ENCODE measurements at regions not wholly inside any gene's neighbourhood (a gene's known extent, or its start where the extent isn't known, plus 50 kb on each side); places are given as distances from the start of the nearest gene placed in this dataset.

- no peak overlapping the region for H3K4me3 Mint-ChIP-seq (ENCODE audit: unreplicated experiment)
- TF ChIP-seq CTCF (IDR thresholded peaks at IDR 0.05; ENCODE audit: unreplicated experiment): no peak
- H3K27ac Mint-ChIP-seq (ENCODE audit: unreplicated experiment): no peak overlapping the region
- H3K9me3 Mint-ChIP-seq (ENCODE audit: unreplicated experiment): no peaks in the 10 kb centered on the region
- no peaks in the 10 kb centered on the region for H3K27me3 Mint-ChIP-seq (ENCODE audit: unreplicated experiment)
- H3K4me1 Mint-ChIP-seq (ENCODE audit: unreplicated experiment): no peaks in the 10 kb centered on the region
- no peak for DNase-seq (ENCODE audit: low spot score)
- no peaks in the 10 kb centered on the region for H3K36me3 Mint-ChIP-seq (ENCODE audit: low read depth, unreplicated experiment)
These were observed 80.8 kb downstream of the LLPH start for GRCh38 chr12:66049538-66050282.

GRCh38 chr12:66048835-66049537 is 81.6 kb downstream of the LLPH start:
- Mint-ChIP-seq H3K27me3 (ENCODE audit: unreplicated experiment) (no peaks in the 10 kb centered on the region), H3K27ac (ENCODE audit: unreplicated experiment) (no peak overlapping the region), H3K4me1 (ENCODE audit: unreplicated experiment) (no peaks in the 10 kb centered on the region), H3K36me3 (ENCODE audit: low read depth, unreplicated experiment) (no peaks in the 10 kb centered on the region), H3K4me3 (ENCODE audit: unreplicated experiment) (no peak overlapping the region), H3K9me3 (ENCODE audit: unreplicated experiment) (no peaks in the 10 kb centered on the region)
- no peak for DNase-seq (ENCODE audit: low spot score)
- no peak for TF ChIP-seq CTCF (IDR thresholded peaks at IDR 0.05; ENCODE audit: unreplicated experiment)

GRCh38 chr12:66048218-66048834 is 82.2 kb downstream of the LLPH start:
- Mint-ChIP-seq H3K4me3 (ENCODE audit: unreplicated experiment) (no peak overlapping the region), H3K4me1 (ENCODE audit: unreplicated experiment) (no peaks in the 10 kb centered on the region), H3K36me3 (ENCODE audit: low read depth, unreplicated experiment) (no peaks in the 10 kb centered on the region), H3K9me3 (ENCODE audit: unreplicated experiment) (no peaks in the 10 kb centered on the region), H3K27ac (ENCODE audit: unreplicated experiment) (no peak overlapping the region), H3K27me3 (ENCODE audit: unreplicated experiment) (no peaks in the 10 kb centered on the region)
- no peak for TF ChIP-seq CTCF (IDR thresholded peaks at IDR 0.05; ENCODE audit: unreplicated experiment)
- DNase-seq (ENCODE audit: low spot score): no peak

- TF ChIP-seq CTCF (IDR thresholded peaks at IDR 0.05; ENCODE audit: unreplicated experiment): no peak
- no peaks in the 10 kb centered on the region for H3K9me3 Mint-ChIP-seq (ENCODE audit: unreplicated experiment)
- no peak for DNase-seq (ENCODE audit: low spot score)
- no peak overlapping the region for H3K4me3 Mint-ChIP-seq (ENCODE audit: unreplicated experiment)
- no peaks in the 10 kb centered on the region for H3K36me3 Mint-ChIP-seq (ENCODE audit: low read depth, unreplicated experiment)
- no peaks in the 10 kb centered on the region for H3K4me1 Mint-ChIP-seq (ENCODE audit: unreplicated experiment)
- no peaks in the 10 kb centered on the region for H3K27me3 Mint-ChIP-seq (ENCODE audit: unreplicated experiment)
- H3K27ac Mint-ChIP-seq (ENCODE audit: unreplicated experiment): no peak overlapping the region
These were observed 83.0 kb downstream of the LLPH start for GRCh38 chr12:66047411-66048021.
